ENCODE measurements at regions not wholly inside any gene's neighbourhood (a gene's known extent, or its start where the extent isn't known, plus 50 kb on each side); places are given as distances from the start of the nearest gene placed in this dataset.
"Not testable (repeated sequence)": the region's sequence is repeated elsewhere in the genome, so short reads cannot be mapped to it uniquely, and the experiment has no call there.

DNA sequence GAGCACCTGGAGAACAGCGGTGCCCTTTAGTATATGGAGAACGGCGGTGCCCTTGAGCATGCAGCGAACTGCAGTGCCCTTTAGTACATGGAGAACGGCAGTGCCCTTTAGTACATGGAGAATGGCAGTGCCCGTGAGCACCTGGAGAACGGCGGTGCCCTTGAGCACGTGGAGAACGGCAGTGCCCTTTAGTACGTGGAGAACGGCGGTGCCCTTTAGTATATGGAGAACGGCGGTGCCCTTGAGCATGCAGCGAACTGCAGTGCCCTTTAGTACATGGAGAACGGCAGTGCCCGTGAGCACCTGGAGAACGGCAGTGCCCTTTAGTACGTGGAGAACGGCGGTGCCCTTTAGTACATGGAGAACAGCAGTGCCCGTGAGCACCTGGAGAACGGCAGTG is 151.8 kb downstream of the DLL1 start:
- not testable (repeated sequence) for TF ChIP-seq POLR2A (IDR thresholded peaks at IDR 0.05)
- TF ChIP-seq, protein P1, sequence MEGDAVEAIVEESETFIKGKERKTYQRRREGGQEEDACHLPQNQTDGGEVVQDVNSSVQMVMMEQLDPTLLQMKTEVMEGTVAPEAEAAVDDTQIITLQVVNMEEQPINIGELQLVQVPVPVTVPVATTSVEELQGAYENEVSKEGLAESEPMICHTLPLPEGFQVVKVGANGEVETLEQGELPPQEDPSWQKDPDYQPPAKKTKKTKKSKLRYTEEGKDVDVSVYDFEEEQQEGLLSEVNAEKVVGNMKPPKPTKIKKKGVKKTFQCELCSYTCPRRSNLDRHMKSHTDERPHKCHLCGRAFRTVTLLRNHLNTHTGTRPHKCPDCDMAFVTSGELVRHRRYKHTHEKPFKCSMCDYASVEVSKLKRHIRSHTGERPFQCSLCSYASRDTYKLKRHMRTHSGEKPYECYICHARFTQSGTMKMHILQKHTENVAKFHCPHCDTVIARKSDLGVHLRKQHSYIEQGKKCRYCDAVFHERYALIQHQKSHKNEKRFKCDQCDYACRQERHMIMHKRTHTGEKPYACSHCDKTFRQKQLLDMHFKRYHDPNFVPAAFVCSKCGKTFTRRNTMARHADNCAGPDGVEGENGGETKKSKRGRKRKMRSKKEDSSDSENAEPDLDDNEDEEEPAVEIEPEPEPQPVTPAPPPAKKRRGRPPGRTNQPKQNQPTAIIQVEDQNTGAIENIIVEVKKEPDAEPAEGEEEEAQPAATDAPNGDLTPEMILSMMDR (IDR thresholded peaks at IDR 0.05), result not testable (repeated sequence)
